ENCODE measurements at regions not wholly inside any gene's neighbourhood (a gene's known extent, or its start where the extent isn't known, plus 50 kb on each side); places are given as distances from the start of the nearest gene placed in this dataset.

DNA sequence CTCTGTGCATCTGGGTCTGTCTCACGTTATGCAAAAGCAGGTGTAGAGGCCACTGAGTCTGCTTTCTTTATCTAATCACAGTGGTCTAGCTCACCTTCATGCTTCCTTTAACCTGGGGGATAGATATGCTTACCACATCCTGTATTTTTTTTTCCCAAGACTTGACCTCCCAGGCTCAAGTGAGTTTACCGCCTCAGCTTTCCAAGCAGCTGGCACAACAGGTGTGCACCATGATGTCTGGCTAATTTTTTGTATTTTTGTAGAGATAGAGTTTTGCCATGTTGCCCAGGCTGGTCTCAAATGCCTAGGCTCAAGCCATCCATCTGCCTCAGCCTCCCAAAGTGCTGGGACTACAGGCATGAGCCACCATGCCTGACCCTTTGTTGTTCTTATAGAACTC is 236.0 kb downstream of the ATP23 start:
- no peak for TF ChIP-seq EZH2phosphoT487 (conservative IDR thresholded peaks at IDR 0.05; ENCODE audit: low read length)
- TF ChIP-seq, protein P1, sequence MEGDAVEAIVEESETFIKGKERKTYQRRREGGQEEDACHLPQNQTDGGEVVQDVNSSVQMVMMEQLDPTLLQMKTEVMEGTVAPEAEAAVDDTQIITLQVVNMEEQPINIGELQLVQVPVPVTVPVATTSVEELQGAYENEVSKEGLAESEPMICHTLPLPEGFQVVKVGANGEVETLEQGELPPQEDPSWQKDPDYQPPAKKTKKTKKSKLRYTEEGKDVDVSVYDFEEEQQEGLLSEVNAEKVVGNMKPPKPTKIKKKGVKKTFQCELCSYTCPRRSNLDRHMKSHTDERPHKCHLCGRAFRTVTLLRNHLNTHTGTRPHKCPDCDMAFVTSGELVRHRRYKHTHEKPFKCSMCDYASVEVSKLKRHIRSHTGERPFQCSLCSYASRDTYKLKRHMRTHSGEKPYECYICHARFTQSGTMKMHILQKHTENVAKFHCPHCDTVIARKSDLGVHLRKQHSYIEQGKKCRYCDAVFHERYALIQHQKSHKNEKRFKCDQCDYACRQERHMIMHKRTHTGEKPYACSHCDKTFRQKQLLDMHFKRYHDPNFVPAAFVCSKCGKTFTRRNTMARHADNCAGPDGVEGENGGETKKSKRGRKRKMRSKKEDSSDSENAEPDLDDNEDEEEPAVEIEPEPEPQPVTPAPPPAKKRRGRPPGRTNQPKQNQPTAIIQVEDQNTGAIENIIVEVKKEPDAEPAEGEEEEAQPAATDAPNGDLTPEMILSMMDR (IDR thresholded peaks at IDR 0.05; ENCODE audit: insufficient read depth, low read length, poor library complexity, severe bottlenecking) = no peak
